WTC11 (cell line): ENCODE measurements at regions not wholly inside any gene's neighbourhood (a gene's known extent, or its start where the extent isn't known, plus 50 kb on each side); places are given as distances from the start of the nearest gene placed in this dataset.

ENCODE experiments used
- ATAC-seq: fragments of 200-7000 bp; cut with Tn5 transposase; 2 replicates; pipeline ENCODE4 v1.10.0; 2021; ENCODE audit warnings: mild to moderate bottlenecking, moderate library complexity
- CTCF ChIA-PET: fragments of 300-600 bp; sonication (Branson Sonifier 250); formaldehyde crosslinking; loops from one replicate; lab custom pipeline; 2021; ENCODE audit warnings: antibody characterized with exemption; lab: Charles Lee
- POLR2A ChIA-PET: fragments of 350-600 bp; sonication (Branson Sonifier 250); formaldehyde crosslinking; loops from one replicate; lab custom pipeline; 2021; ENCODE audit warnings: antibody characterized with exemption; lab: Charles Lee
- DNase-seq: peaks from one replicate; pipeline ENCODE4 v3.0.0; 2021; ENCODE audit warnings: low spot score
- H3K27ac Mint-ChIP-seq: 2 replicates; pipeline ENCODE4 v1.8.0; 2021; ENCODE audit warnings: mixed read lengths
- H3K27me3 Mint-ChIP-seq: 2 replicates; pipeline ENCODE4 v1.8.0; 2021; ENCODE audit warnings: low read depth, mild to moderate bottlenecking, moderate library complexity, mixed read lengths
- H3K36me3 Mint-ChIP-seq: 2 replicates; pipeline ENCODE4 v1.8.0; 2021; ENCODE audit warnings: mixed read lengths
- H3K4me1 Mint-ChIP-seq: 2 replicates; pipeline ENCODE4 v1.8.0; 2022; ENCODE audit warnings: mixed read lengths
- H3K4me3 Mint-ChIP-seq: 2 replicates; pipeline ENCODE4 v1.8.0; 2021; ENCODE audit warnings: mild to moderate bottlenecking, moderate library complexity, mixed read lengths
- H3K9me3 Mint-ChIP-seq: 2 replicates; pipeline ENCODE4 v1.8.0; 2021; ENCODE audit warnings: mixed read lengths
- GABPB1 ChIP-seq: sonication (generic); formaldehyde crosslinking; IDR thresholded peaks from 2 replicates; pipeline ENCODE4 v1.8.1; 2023; ENCODE audit warnings: mild to moderate bottlenecking, missing genetic modification reagents
- SOX15 ChIP-seq: fragments of 250-450 bp; sonication (Bioruptor Pico); IDR thresholded peaks from 2 replicates; pipeline ENCODE4 v1.9.0; 2021; ENCODE audit warnings: mild to moderate bottlenecking
- SP1 ChIP-seq: sonication (generic); formaldehyde crosslinking; conservative IDR thresholded peaks from 2 replicates; pipeline ENCODE4 v1.8.1; 2022; ENCODE audit warnings: missing genetic modification reagents
- ZNF121 ChIP-seq: sonication (generic); formaldehyde crosslinking; IDR thresholded peaks from 2 replicates; pipeline ENCODE4 v1.8.0; 2023; ENCODE audit warnings: missing genetic modification reagents
- ZNF232 ChIP-seq: sonication (generic); formaldehyde crosslinking; IDR thresholded peaks from 2 replicates; pipeline ENCODE4 v1.8.0; 2022; ENCODE audit warnings: mild to moderate bottlenecking, missing genetic modification reagents
- TF ChIP-seq, protein P1 (sequence below): sonication (generic); formaldehyde crosslinking; IDR thresholded peaks from 2 replicates; pipeline ENCODE4 v1.8.0; 2022; ENCODE audit warnings: mild to moderate bottlenecking, missing genetic modification reagents
- TF ChIP-seq, protein P2 (sequence below): sonication (generic); formaldehyde crosslinking; conservative IDR thresholded peaks from 2 replicates; pipeline ENCODE4 v1.8.1; 2023; ENCODE audit warnings: mild to moderate bottlenecking, low read depth, missing genetic modification reagents, moderate library complexity
- TF ChIP-seq, protein P3 (sequence below): sonication (generic); formaldehyde crosslinking; IDR thresholded peaks from 2 replicates; pipeline ENCODE4 v1.8.0; 2022; ENCODE audit warnings: mild to moderate bottlenecking, missing genetic modification reagents
- TF ChIP-seq, protein P4 (sequence below): sonication (generic); formaldehyde crosslinking; IDR thresholded peaks from 2 replicates; pipeline ENCODE4 v1.8.0; 2023; ENCODE audit warnings: missing genetic modification reagents, mild to moderate bottlenecking, borderline replicate concordance
- TF ChIP-seq, protein P5 (sequence below): fragments of 250-450 bp; sonication (Bioruptor Pico); IDR thresholded peaks from 2 replicates; pipeline ENCODE4 v1.9.0; 2021; ENCODE audit warnings: mild to moderate bottlenecking
- TF ChIP-seq, protein P6 (sequence below): sonication (generic); formaldehyde crosslinking; IDR thresholded peaks from 2 replicates; pipeline ENCODE4 v1.8.1; 2023; ENCODE audit warnings: mild to moderate bottlenecking, moderate library complexity, missing genetic modification reagents
- TF ChIP-seq, protein P7 (sequence below): fragments of 250-450 bp; sonication (Bioruptor Pico); IDR thresholded peaks from 2 replicates; pipeline ENCODE4 v2.1.2; 2022; ENCODE audit warnings: mild to moderate bottlenecking, moderate library complexity

DNA sequence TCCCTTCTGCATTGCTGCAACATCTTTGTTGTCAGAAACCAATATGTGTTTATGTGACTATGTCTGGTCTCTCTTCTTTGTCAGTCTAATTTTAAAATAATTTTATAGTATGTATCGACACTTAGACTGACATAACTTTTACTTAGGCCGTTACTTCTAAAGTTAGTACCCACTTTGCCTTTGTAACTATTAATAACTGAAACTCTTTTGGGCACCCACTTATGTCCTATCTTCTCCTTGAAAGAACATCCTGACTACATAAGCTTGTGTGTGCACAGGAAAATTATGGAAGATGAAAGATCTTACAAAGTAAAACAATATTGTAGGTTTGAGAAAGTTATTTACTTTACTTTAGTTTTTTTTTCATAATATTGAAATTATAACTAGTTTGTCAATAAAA is 230.4 kb upstream of the CCDC179 start (continued):
- TF ChIP-seq, protein P1, sequence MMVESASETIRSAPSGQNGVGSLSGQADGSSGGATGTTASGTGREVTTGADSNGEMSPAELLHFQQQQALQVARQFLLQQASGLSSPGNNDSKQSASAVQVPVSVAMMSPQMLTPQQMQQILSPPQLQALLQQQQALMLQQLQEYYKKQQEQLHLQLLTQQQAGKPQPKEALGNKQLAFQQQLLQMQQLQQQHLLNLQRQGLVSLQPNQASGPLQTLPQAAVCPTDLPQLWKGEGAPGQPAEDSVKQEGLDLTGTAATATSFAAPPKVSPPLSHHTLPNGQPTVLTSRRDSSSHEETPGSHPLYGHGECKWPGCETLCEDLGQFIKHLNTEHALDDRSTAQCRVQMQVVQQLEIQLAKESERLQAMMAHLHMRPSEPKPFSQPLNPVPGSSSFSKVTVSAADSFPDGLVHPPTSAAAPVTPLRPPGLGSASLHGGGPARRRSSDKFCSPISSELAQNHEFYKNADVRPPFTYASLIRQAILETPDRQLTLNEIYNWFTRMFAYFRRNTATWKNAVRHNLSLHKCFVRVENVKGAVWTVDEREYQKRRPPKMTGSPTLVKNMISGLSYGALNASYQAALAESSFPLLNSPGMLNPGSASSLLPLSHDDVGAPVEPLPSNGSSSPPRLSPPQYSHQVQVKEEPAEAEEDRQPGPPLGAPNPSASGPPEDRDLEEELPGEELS (CRISPR knock-in tag), result no peak
- TF ChIP-seq, protein P2, sequence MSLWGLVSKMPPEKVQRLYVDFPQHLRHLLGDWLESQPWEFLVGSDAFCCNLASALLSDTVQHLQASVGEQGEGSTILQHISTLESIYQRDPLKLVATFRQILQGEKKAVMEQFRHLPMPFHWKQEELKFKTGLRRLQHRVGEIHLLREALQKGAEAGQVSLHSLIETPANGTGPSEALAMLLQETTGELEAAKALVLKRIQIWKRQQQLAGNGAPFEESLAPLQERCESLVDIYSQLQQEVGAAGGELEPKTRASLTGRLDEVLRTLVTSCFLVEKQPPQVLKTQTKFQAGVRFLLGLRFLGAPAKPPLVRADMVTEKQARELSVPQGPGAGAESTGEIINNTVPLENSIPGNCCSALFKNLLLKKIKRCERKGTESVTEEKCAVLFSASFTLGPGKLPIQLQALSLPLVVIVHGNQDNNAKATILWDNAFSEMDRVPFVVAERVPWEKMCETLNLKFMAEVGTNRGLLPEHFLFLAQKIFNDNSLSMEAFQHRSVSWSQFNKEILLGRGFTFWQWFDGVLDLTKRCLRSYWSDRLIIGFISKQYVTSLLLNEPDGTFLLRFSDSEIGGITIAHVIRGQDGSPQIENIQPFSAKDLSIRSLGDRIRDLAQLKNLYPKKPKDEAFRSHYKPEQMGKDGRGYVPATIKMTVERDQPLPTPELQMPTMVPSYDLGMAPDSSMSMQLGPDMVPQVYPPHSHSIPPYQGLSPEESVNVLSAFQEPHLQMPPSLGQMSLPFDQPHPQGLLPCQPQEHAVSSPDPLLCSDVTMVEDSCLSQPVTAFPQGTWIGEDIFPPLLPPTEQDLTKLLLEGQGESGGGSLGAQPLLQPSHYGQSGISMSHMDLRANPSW, result no peak
- no peak for TF ChIP-seq ZNF121
- TF ChIP-seq, protein P3, sequence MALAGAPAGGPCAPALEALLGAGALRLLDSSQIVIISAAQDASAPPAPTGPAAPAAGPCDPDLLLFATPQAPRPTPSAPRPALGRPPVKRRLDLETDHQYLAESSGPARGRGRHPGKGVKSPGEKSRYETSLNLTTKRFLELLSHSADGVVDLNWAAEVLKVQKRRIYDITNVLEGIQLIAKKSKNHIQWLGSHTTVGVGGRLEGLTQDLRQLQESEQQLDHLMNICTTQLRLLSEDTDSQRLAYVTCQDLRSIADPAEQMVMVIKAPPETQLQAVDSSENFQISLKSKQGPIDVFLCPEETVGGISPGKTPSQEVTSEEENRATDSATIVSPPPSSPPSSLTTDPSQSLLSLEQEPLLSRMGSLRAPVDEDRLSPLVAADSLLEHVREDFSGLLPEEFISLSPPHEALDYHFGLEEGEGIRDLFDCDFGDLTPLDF (CRISPR knock-in tag), result no peak
- TF ChIP-seq, all 79 proteins: peak for 0

DNA sequence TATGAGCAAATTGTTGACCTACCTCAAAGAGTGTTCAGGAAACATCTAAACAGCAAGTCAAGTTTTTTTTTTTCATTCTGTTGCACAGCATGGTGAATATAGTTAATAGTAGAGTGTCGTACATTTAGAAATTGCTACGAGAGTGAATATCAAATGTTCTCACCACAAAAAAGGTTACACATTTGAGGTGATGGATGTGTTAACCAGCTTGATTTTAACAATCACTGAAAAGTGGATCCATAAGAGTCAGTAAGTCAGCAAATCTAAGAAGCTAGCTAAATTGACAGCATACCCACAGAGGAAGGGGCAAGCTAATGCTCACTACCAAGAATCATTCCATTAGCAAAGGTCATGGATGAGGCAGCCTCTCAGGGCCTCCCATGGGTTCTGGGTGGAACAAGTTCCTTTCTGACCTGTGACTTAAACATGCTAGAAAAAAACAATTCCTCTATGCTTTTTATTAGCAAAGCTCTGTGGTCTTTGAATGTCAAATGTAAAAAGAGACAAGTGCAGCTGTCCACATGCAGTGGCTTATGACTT is 235.4 kb upstream of the CCDC179 start:
- Mint-ChIP-seq H3K27ac (no peak overlapping the region), H3K36me3 (no peaks in the 10 kb centered on the region), H3K27me3 (no peaks in the 10 kb centered on the region), H3K4me3 (no peak overlapping the region), H3K9me3 (no peaks in the 10 kb centered on the region), H3K4me1 (no peaks in the 10 kb centered on the region)
- TF ChIP-seq, protein P4, sequence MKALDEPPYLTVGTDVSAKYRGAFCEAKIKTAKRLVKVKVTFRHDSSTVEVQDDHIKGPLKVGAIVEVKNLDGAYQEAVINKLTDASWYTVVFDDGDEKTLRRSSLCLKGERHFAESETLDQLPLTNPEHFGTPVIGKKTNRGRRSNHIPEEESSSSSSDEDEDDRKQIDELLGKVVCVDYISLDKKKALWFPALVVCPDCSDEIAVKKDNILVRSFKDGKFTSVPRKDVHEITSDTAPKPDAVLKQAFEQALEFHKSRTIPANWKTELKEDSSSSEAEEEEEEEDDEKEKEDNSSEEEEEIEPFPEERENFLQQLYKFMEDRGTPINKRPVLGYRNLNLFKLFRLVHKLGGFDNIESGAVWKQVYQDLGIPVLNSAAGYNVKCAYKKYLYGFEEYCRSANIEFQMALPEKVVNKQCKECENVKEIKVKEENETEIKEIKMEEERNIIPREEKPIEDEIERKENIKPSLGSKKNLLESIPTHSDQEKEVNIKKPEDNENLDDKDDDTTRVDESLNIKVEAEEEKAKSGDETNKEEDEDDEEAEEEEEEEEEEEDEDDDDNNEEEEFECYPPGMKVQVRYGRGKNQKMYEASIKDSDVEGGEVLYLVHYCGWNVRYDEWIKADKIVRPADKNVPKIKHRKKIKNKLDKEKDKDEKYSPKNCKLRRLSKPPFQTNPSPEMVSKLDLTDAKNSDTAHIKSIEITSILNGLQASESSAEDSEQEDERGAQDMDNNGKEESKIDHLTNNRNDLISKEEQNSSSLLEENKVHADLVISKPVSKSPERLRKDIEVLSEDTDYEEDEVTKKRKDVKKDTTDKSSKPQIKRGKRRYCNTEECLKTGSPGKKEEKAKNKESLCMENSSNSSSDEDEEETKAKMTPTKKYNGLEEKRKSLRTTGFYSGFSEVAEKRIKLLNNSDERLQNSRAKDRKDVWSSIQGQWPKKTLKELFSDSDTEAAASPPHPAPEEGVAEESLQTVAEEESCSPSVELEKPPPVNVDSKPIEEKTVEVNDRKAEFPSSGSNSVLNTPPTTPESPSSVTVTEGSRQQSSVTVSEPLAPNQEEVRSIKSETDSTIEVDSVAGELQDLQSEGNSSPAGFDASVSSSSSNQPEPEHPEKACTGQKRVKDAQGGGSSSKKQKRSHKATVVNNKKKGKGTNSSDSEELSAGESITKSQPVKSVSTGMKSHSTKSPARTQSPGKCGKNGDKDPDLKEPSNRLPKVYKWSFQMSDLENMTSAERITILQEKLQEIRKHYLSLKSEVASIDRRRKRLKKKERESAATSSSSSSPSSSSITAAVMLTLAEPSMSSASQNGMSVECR (CRISPR knock-in tag), result no peak
- TF ChIP-seq SOX15 (CRISPR knock-in tag), result no peak
- no peak for TF ChIP-seq GABPB1 (CRISPR knock-in tag)
- TF ChIP-seq, protein P5, sequence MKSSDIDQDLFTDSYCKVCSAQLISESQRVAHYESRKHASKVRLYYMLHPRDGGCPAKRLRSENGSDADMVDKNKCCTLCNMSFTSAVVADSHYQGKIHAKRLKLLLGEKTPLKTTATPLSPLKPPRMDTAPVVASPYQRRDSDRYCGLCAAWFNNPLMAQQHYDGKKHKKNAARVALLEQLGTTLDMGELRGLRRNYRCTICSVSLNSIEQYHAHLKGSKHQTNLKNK, result no peak
- TF ChIP-seq ZNF232, result no peak
- TF ChIP-seq, protein P6, sequence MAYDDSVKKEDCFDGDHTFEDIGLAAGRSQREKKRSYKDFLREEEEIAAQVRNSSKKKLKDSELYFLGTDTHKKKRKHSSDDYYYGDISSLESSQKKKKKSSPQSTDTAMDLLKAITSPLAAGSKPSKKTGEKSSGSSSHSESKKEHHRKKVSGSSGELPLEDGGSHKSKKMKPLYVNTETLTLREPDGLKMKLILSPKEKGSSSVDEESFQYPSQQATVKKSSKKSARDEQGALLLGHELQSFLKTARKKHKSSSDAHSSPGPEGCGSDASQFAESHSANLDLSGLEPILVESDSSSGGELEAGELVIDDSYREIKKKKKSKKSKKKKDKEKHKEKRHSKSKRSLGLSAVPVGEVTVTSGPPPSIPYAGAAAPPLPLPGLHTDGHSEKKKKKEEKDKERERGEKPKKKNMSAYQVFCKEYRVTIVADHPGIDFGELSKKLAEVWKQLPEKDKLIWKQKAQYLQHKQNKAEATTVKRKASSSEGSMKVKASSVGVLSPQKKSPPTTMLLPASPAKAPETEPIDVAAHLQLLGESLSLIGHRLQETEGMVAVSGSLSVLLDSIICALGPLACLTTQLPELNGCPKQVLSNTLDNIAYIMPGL (CRISPR knock-in tag), result no peak
- TF ChIP-seq, protein P7, sequence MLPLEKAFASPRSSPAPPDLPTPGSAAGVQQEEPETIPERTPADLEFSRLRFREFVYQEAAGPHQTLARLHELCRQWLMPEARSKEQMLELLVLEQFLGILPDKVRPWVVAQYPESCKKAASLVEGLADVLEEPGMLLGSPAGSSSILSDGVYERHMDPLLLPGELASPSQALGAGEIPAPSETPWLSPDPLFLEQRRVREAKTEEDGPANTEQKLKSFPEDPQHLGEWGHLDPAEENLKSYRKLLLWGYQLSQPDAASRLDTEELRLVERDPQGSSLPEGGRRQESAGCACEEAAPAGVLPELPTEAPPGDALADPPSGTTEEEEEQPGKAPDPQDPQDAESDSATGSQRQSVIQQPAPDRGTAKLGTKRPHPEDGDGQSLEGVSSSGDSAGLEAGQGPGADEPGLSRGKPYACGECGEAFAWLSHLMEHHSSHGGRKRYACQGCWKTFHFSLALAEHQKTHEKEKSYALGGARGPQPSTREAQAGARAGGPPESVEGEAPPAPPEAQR, result no peak
- no peak for TF ChIP-seq SP1 (CRISPR knock-in tag)
- DNase-seq, result no peak
- POLR2A ChIA-PET, result no interaction called here
- CTCF ChIA-PET, result no interaction called here
- ATAC-seq, result no peak
